ENCODE measurements at regions not wholly inside any gene's neighbourhood (a gene's known extent, or its start where the extent isn't known, plus 50 kb on each side); places are given as distances from the start of the nearest gene placed in this dataset.

- H3K27ac ChIP-seq: no peak overlapping the region
- H3K4me2 ChIP-seq: no peak overlapping the region
- H4K20me1 ChIP-seq (ENCODE audit: insufficient read depth): no peaks in the 10 kb centered on the region
- TF ChIP-seq CTCF (conservative IDR thresholded peaks at IDR 0.05; ENCODE audit: low read depth, low read length): no peak
- no peak overlapping the region for H2AFZ ChIP-seq (ENCODE audit: low read depth)
- no peak overlapping the region for H3K4me3 ChIP-seq (IDR thresholded peaks at IDR 0.05; ENCODE audit: insufficient read depth, low read depth, low read length)
- H3K9ac ChIP-seq: no peak overlapping the region
- H3K27me3 ChIP-seq (ENCODE audit: insufficient read depth, low read depth): no peaks in the 10 kb centered on the region
- no peaks in the 10 kb centered on the region for H3K4me1 ChIP-seq (ENCODE audit: low read depth, poor library complexity, severe bottlenecking)
- H3K79me2 ChIP-seq (ENCODE audit: insufficient read depth, low read depth): no peaks in the 10 kb centered on the region
- H3K36me3 ChIP-seq (ENCODE audit: insufficient read depth): no peaks in the 10 kb centered on the region
Measured at GRCh38 chr4:123215536-123215935, 181.1 kb upstream of the SPRY1 start.

GRCh38 chr4:123216543-123216942, 180.1 kb upstream of the SPRY1 start:
- no peak overlapping the region for H3K27ac ChIP-seq
- no peak overlapping the region for H3K9ac ChIP-seq
- no peaks in the 10 kb centered on the region for H4K20me1 ChIP-seq (ENCODE audit: insufficient read depth)
- H3K4me3 ChIP-seq (IDR thresholded peaks at IDR 0.05; ENCODE audit: insufficient read depth, low read depth, low read length): no peak overlapping the region
- H3K36me3 ChIP-seq (ENCODE audit: insufficient read depth): no peaks in the 10 kb centered on the region
- no peak for TF ChIP-seq CTCF (conservative IDR thresholded peaks at IDR 0.05; ENCODE audit: low read depth, low read length)
- H3K4me2 ChIP-seq: no peak overlapping the region
- no peaks in the 10 kb centered on the region for H3K27me3 ChIP-seq (ENCODE audit: insufficient read depth, low read depth)
- H2AFZ ChIP-seq (ENCODE audit: low read depth): no peak overlapping the region
- no peaks in the 10 kb centered on the region for H3K79me2 ChIP-seq (ENCODE audit: insufficient read depth, low read depth)
- H3K4me1 ChIP-seq (ENCODE audit: low read depth, poor library complexity, severe bottlenecking): no peaks in the 10 kb centered on the region

GRCh38 chr4:123216946-123217345, 179.6 kb upstream of the SPRY1 start:
- Histone ChIP-seq H3K36me3 (ENCODE audit: insufficient read depth) (no peaks in the 10 kb centered on the region), H2AFZ (ENCODE audit: low read depth) (no peak overlapping the region), H3K4me2 (no peak overlapping the region), H3K9ac (no peak overlapping the region), H3K27me3 (ENCODE audit: insufficient read depth, low read depth) (no peaks in the 10 kb centered on the region), H3K79me2 (ENCODE audit: insufficient read depth, low read depth) (no peaks in the 10 kb centered on the region), H3K4me1 (ENCODE audit: low read depth, poor library complexity, severe bottlenecking) (no peaks in the 10 kb centered on the region), H3K4me3 (IDR thresholded peaks at IDR 0.05; ENCODE audit: insufficient read depth, low read depth, low read length) (no peak overlapping the region), H3K27ac (no peak overlapping the region), H4K20me1 (ENCODE audit: insufficient read depth) (no peaks in the 10 kb centered on the region)
- TF ChIP-seq CTCF (conservative IDR thresholded peaks at IDR 0.05; ENCODE audit: low read depth, low read length): no peak

DNA sequence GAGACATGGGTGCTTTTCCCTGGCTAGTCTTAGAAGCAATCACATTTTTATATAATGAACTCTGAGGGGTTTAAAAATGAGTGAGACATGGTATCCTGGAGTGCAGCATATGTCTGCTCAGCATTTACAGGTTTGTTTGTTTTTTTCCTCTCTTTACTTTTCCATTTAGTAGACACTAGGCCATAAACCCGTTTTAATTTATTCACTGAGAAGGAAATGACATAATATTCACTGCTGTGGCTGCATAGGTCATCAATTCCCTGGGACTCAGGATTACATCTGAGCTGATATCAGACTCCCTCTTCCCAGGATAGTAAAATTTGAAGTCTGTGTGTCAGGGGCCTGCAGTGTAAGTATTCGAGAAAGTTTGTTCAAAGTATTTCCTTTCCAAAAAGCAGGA, 178.9 kb upstream of the SPRY1 start:
- no peak overlapping the region for H3K4me3 ChIP-seq (IDR thresholded peaks at IDR 0.05; ENCODE audit: insufficient read depth, low read depth, low read length)
- H2AFZ ChIP-seq (ENCODE audit: low read depth): no peak overlapping the region
- no peaks in the 10 kb centered on the region for H3K4me1 ChIP-seq (ENCODE audit: low read depth, poor library complexity, severe bottlenecking)
- TF ChIP-seq CTCF (conservative IDR thresholded peaks at IDR 0.05; ENCODE audit: low read depth, low read length): no peak
- H3K27ac ChIP-seq: no peak overlapping the region
- H3K27me3 ChIP-seq (ENCODE audit: insufficient read depth, low read depth): no peaks in the 10 kb centered on the region
- no peaks in the 10 kb centered on the region for H3K36me3 ChIP-seq (ENCODE audit: insufficient read depth)
- no peak overlapping the region for H3K9ac ChIP-seq
- no peak overlapping the region for H3K4me2 ChIP-seq
- H3K79me2 ChIP-seq (ENCODE audit: insufficient read depth, low read depth): no peaks in the 10 kb centered on the region
- H4K20me1 ChIP-seq (ENCODE audit: insufficient read depth): no peaks in the 10 kb centered on the region

- Histone ChIP-seq H3K4me1 (ENCODE audit: low read depth, poor library complexity, severe bottlenecking) (no peaks in the 10 kb centered on the region), H3K4me3 (IDR thresholded peaks at IDR 0.05; ENCODE audit: insufficient read depth, low read depth, low read length) (no peak overlapping the region), H3K9ac (no peak overlapping the region), H3K36me3 (ENCODE audit: insufficient read depth) (no peaks in the 10 kb centered on the region), H3K79me2 (ENCODE audit: insufficient read depth, low read depth) (no peaks in the 10 kb centered on the region), H3K27ac (no peak overlapping the region), H3K27me3 (ENCODE audit: insufficient read depth, low read depth) (no peaks in the 10 kb centered on the region), H3K4me2 (no peak overlapping the region), H4K20me1 (ENCODE audit: insufficient read depth) (no peaks in the 10 kb centered on the region), H2AFZ (ENCODE audit: low read depth) (no peak overlapping the region)
- TF ChIP-seq CTCF (conservative IDR thresholded peaks at IDR 0.05; ENCODE audit: low read depth, low read length): no peak
Measured at GRCh38 chr4:123218981-123219380, 177.6 kb upstream of the SPRY1 start.

Data from KMS-11 (cell line).